ENCODE measurements at regions not wholly inside any gene's neighbourhood (a gene's known extent, or its start where the extent isn't known, plus 50 kb on each side); places are given as distances from the start of the nearest gene placed in this dataset.

DNA sequence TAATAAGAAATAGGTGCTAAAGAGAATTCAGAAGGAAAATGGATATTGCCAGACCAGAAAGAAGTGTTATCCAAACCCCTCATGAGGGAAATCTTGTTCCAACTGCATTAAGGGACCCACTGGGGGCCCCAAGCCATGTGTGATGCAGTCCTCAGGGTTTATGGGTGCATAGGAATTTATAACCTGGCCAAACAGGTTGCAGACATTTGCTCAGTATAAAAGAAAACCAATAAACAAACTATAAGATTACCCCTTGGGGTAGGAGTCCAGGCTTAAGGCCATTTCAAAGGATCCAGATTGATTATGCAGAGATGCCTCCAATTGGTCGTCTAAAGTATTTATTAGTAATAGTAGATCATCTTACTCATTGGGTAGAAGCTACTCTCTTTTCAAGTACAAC is 240.9 kb upstream of the DIO3 start:
- Histone ChIP-seq H4K8ac (ENCODE audit: low read depth in 2 of 2, low read length in 2 of 2) (no peak overlapping the region), H4K5ac (ENCODE audit: low read depth, low read length) (no peak overlapping the region), H3K9me1 (ENCODE audit: insufficient read depth, low read length) (no peaks in the 10 kb centered on the region), H2AK9ac (replicated peaks; ENCODE audit: low read depth, low read length, poor library complexity) (no peak overlapping the region), H3K4me3 (ENCODE audit: insufficient read depth, low read depth, low read length) (no peak overlapping the region), H3K4me2 (ENCODE audit: low read depth, low read length) (no peak overlapping the region), H3K36me3 (ENCODE audit: control insufficient read depth, insufficient read depth, low read length) (no peaks in the 10 kb centered on the region), H3K27me3 (ENCODE audit: control insufficient read depth, insufficient read depth, low read length) (no peaks in the 10 kb centered on the region), H3K23ac (ENCODE audit: low read depth, low read length) (no peak overlapping the region), H3K9ac (ENCODE audit: low read depth, low read length) (no peak overlapping the region), H4K91ac (ENCODE audit: insufficient read depth, low read depth, low read length) (no peak overlapping the region), H3K14ac (replicated peaks; ENCODE audit: low read depth, low read length) (no peak overlapping the region), H3K79me1 (ENCODE audit: low read depth in 1 of 2, low read length in 2 of 2) (no peaks in the 10 kb centered on the region), H3K4me1 (ENCODE audit: control insufficient read depth, insufficient read depth, low read length) (no peaks in the 10 kb centered on the region), H2BK120ac (ENCODE audit: low read depth, low read length) (no peak overlapping the region), H3K56ac (ENCODE audit: extremely low read depth, insufficient read depth, low read length) (no peak overlapping the region), H2BK5ac (ENCODE audit: low read depth, low read length, poor library complexity, severe bottlenecking) (no peak overlapping the region), H2BK15ac (ENCODE audit: low read depth, low read length) (no peak overlapping the region), H2AFZ (replicated peaks; ENCODE audit: low read length, poor library complexity) (no peak overlapping the region), H2BK20ac (ENCODE audit: low read depth, low read length) (no peak overlapping the region), H3K18ac (ENCODE audit: low read depth, low read length) (no peak overlapping the region), H3K4ac (ENCODE audit: low read depth, low read length) (no peak overlapping the region), H4K20me1 (ENCODE audit: insufficient read depth, low read length) (no peaks in the 10 kb centered on the region), H3K27ac (ENCODE audit: insufficient read depth, low read length) (no peak overlapping the region), H2AK5ac (ENCODE audit: low read depth, low read length) (no peak overlapping the region), H3K9me3 (ENCODE audit: control insufficient read depth, insufficient read depth, low read length) (peaks cover 16% of the 10 kb centered on the region)
- dilution Hi-C loops (cut with HindIII; ENCODE audit: low sequenced_read_pairs, unreplicated experiment): no loop called here
- CTCF ChIA-PET: no interaction called here
- no peak for DNase-seq
- ATAC-seq (ENCODE audit: low read depth): no peak
- no peak for TF ChIP-seq FOS (IDR thresholded peaks at IDR 0.05; ENCODE audit: low read depth, low read length)
- TF ChIP-seq, protein P1, sequence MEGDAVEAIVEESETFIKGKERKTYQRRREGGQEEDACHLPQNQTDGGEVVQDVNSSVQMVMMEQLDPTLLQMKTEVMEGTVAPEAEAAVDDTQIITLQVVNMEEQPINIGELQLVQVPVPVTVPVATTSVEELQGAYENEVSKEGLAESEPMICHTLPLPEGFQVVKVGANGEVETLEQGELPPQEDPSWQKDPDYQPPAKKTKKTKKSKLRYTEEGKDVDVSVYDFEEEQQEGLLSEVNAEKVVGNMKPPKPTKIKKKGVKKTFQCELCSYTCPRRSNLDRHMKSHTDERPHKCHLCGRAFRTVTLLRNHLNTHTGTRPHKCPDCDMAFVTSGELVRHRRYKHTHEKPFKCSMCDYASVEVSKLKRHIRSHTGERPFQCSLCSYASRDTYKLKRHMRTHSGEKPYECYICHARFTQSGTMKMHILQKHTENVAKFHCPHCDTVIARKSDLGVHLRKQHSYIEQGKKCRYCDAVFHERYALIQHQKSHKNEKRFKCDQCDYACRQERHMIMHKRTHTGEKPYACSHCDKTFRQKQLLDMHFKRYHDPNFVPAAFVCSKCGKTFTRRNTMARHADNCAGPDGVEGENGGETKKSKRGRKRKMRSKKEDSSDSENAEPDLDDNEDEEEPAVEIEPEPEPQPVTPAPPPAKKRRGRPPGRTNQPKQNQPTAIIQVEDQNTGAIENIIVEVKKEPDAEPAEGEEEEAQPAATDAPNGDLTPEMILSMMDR (conservative IDR thresholded peaks at IDR 0.05; ENCODE audit: low read depth, low read length): no peak
- no peak for TF ChIP-seq POLR2A (IDR thresholded peaks at IDR 0.05; ENCODE audit: low read depth, low read length)
- no peak for TF ChIP-seq BHLHE40 (IDR thresholded peaks at IDR 0.05; ENCODE audit: low read depth, low read length)
- TF ChIP-seq RCOR1 (IDR thresholded peaks at IDR 0.05; ENCODE audit: insufficient replicate concordance, low read length): no peak
- TF ChIP-seq RAD21 (IDR thresholded peaks at IDR 0.05; ENCODE audit: low read length): no peak
- TF ChIP-seq, protein P2, sequence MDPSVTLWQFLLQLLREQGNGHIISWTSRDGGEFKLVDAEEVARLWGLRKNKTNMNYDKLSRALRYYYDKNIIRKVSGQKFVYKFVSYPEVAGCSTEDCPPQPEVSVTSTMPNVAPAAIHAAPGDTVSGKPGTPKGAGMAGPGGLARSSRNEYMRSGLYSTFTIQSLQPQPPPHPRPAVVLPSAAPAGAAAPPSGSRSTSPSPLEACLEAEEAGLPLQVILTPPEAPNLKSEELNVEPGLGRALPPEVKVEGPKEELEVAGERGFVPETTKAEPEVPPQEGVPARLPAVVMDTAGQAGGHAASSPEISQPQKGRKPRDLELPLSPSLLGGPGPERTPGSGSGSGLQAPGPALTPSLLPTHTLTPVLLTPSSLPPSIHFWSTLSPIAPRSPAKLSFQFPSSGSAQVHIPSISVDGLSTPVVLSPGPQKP (IDR thresholded peaks at IDR 0.05; ENCODE audit: borderline replicate concordance, low read depth, low read length): no peak
- no peak for TF ChIP-seq CEBPB (IDR thresholded peaks at IDR 0.05; ENCODE audit: low read depth, low read length)
- TF ChIP-seq MXI1 (IDR thresholded peaks at IDR 0.05; ENCODE audit: borderline replicate concordance, low read depth, low read length): no peak
- no peak for TF ChIP-seq MAFK (IDR thresholded peaks at IDR 0.05; ENCODE audit: low read depth, low read length)
- no peak for TF ChIP-seq MAZ (IDR thresholded peaks at IDR 0.05; ENCODE audit: borderline replicate concordance, low read depth, low read length)
- TF ChIP-seq, protein P3, sequence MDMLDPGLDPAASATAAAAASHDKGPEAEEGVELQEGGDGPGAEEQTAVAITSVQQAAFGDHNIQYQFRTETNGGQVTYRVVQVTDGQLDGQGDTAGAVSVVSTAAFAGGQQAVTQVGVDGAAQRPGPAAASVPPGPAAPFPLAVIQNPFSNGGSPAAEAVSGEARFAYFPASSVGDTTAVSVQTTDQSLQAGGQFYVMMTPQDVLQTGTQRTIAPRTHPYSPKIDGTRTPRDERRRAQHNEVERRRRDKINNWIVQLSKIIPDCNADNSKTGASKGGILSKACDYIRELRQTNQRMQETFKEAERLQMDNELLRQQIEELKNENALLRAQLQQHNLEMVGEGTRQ (IDR thresholded peaks at IDR 0.05; ENCODE audit: low read depth, low read length): no peak
- no peak for TF ChIP-seq NFE2L2 (IDR thresholded peaks at IDR 0.05; ENCODE audit: low read depth, low read length)
- TF ChIP-seq SMC3 (IDR thresholded peaks at IDR 0.05; ENCODE audit: low read depth, low read length): no peak
- no peak for TF ChIP-seq CHD1 (IDR thresholded peaks at IDR 0.05; ENCODE audit: low read depth, low read length)
- TF ChIP-seq RFX5 (IDR thresholded peaks at IDR 0.05; ENCODE audit: low read depth, low read length): no peak
- in situ Hi-C loops (cut with MboI; ENCODE audit: low sequenced_read_pairs): no loop called here
- no CpG with 5 or more reads among the region's 1 CpG for whole genome bisulfite sequencing, 2 experiments (ENCODE audit: extremely low coverage in 2 of 2, insufficient read length in 1 of 2)
- POLR2A ChIA-PET (ENCODE audit: unreplicated experiment): no interaction called here
- intact Hi-C loops (cut with micrococcal nuclease): no loop called here
- no TSS peak for BruUV-seq (replicated peaks)
